ENCODE measurements at regions not wholly inside any gene's neighbourhood (a gene's known extent, or its start where the extent isn't known, plus 50 kb on each side); places are given as distances from the start of the nearest gene placed in this dataset.

DNA sequence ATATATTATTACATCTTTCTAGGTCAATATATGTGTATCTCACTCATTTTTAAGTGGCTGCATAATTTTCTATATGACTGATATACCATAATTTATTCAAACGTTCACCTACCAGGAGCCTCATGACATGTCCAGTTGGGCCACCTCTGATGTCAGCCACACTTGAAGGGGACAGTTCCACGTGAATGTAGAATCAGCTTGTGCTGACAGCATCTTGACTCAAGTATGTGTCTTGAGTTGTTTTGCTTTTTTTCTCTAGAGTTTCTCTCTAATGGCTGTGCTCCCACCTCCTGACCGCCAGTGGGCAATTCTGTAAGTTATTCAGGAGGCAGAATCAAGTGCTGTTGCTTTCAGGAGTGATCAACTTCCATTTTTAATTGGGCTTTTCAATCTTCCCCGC lies 237.9 kb downstream of the NFKBIZ start:
- TF ChIP-seq, protein P1, sequence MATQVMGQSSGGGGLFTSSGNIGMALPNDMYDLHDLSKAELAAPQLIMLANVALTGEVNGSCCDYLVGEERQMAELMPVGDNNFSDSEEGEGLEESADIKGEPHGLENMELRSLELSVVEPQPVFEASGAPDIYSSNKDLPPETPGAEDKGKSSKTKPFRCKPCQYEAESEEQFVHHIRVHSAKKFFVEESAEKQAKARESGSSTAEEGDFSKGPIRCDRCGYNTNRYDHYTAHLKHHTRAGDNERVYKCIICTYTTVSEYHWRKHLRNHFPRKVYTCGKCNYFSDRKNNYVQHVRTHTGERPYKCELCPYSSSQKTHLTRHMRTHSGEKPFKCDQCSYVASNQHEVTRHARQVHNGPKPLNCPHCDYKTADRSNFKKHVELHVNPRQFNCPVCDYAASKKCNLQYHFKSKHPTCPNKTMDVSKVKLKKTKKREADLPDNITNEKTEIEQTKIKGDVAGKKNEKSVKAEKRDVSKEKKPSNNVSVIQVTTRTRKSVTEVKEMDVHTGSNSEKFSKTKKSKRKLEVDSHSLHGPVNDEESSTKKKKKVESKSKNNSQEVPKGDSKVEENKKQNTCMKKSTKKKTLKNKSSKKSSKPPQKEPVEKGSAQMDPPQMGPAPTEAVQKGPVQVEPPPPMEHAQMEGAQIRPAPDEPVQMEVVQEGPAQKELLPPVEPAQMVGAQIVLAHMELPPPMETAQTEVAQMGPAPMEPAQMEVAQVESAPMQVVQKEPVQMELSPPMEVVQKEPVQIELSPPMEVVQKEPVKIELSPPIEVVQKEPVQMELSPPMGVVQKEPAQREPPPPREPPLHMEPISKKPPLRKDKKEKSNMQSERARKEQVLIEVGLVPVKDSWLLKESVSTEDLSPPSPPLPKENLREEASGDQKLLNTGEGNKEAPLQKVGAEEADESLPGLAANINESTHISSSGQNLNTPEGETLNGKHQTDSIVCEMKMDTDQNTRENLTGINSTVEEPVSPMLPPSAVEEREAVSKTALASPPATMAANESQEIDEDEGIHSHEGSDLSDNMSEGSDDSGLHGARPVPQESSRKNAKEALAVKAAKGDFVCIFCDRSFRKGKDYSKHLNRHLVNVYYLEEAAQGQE (IDR thresholded peaks at IDR 0.05; ENCODE audit: insufficient replicate concordance, low read depth): no peak
- TF ChIP-seq GABPA (IDR thresholded peaks at IDR 0.05; ENCODE audit: low read depth): no peak
- TF ChIP-seq SPI1 (IDR thresholded peaks at IDR 0.05; ENCODE audit: borderline replicate concordance, low read depth): no peak
- TF ChIP-seq, protein P2, sequence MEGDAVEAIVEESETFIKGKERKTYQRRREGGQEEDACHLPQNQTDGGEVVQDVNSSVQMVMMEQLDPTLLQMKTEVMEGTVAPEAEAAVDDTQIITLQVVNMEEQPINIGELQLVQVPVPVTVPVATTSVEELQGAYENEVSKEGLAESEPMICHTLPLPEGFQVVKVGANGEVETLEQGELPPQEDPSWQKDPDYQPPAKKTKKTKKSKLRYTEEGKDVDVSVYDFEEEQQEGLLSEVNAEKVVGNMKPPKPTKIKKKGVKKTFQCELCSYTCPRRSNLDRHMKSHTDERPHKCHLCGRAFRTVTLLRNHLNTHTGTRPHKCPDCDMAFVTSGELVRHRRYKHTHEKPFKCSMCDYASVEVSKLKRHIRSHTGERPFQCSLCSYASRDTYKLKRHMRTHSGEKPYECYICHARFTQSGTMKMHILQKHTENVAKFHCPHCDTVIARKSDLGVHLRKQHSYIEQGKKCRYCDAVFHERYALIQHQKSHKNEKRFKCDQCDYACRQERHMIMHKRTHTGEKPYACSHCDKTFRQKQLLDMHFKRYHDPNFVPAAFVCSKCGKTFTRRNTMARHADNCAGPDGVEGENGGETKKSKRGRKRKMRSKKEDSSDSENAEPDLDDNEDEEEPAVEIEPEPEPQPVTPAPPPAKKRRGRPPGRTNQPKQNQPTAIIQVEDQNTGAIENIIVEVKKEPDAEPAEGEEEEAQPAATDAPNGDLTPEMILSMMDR (IDR thresholded peaks at IDR 0.05; ENCODE audit: insufficient read depth, low read length): no peak
- no peak for TF ChIP-seq POLR2AphosphoS5 (IDR thresholded peaks at IDR 0.05; ENCODE audit: low read depth)
- H3K27me3 ChIP-seq (ENCODE audit: insufficient read depth, poor library complexity, severe bottlenecking): no peaks in the 10 kb centered on the region
- no peak overlapping the region for H3K27ac ChIP-seq (replicated peaks)
- no peak overlapping the region for H3K4me3 ChIP-seq (replicated peaks; ENCODE audit: insufficient read depth, low read length)
- DNase-seq (ENCODE audit: low read depth in 1 of 2, low spot score in 1 of 2): no peak

DNA sequence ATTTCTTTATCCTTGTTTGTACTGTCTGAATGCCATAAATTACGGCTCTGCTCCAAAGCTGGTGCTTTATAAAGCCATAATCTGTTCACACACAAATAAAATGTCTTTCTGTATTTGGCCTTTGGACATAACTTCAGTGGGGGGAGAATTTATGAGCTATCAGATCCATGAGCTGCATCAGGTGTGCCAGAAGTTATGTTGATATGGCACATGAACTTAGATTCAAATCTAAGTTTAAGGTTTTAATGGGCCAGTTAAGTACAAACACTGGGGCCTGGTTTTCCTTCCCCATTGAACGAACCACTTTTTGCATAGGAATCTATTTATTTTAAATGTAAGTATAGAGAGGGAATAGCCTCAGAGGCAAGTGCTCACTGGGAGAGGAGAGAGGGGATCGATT lies 239.9 kb downstream of the NFKBIZ start:
- TF ChIP-seq POLR2AphosphoS5 (IDR thresholded peaks at IDR 0.05; ENCODE audit: low read depth): no peak
- TF ChIP-seq, protein P1 (IDR thresholded peaks at IDR 0.05; ENCODE audit: insufficient replicate concordance, low read depth): no peak
- TF ChIP-seq SPI1 (IDR thresholded peaks at IDR 0.05; ENCODE audit: borderline replicate concordance, low read depth): no peak
- TF ChIP-seq, protein P2 (IDR thresholded peaks at IDR 0.05; ENCODE audit: insufficient read depth, low read length): no peak
- no peak for TF ChIP-seq GABPA (IDR thresholded peaks at IDR 0.05; ENCODE audit: low read depth)
- no peaks in the 10 kb centered on the region for H3K27me3 ChIP-seq (ENCODE audit: insufficient read depth, poor library complexity, severe bottlenecking)
- no peak overlapping the region for H3K4me3 ChIP-seq (replicated peaks; ENCODE audit: insufficient read depth, low read length)
- DNase-seq (ENCODE audit: low read depth in 1 of 2, low spot score in 1 of 2): no peak
- H3K27ac ChIP-seq (replicated peaks): no peak overlapping the region

DNA sequence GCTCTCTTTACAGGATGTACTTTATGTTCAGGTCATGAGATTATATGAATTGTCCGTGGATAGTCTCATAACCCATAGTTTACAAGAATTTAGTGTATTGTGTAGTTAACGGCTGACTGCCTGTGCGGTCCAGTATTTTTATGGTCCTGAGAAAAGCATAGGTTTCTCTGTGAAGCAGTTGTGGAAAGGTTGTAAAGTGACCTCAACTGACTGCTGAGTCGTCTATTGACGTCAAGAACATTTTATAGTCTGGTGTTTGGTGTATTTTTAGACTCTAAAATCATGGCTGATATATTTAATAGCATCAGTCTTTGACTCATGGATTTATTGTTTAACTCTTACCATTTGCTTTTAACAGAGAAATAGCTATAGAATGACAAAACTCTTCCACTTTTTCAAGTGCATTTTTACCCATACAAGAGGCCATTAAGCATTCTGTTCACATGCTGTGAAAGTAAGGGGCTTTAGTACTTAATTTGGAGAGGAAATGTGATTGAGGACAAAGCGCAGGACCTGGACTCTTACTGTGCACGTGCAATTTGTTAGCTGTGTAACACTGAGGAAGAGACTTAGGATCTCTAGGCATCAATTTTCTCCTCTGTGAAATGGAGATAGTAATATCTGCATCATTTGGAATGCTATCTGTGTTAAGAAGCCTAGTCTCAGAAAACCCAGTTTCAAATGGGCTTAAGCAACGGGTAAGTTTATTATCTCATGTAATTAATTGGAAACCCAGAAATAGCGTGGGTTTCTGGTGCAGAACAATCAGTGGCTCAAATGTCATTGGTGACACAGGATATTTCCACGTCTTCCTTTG lies 240.8 kb downstream of the NFKBIZ start:
- DNase-seq (ENCODE audit: low read depth in 1 of 2, low spot score in 1 of 2): no peak
- Histone ChIP-seq H3K27me3 (ENCODE audit: insufficient read depth, poor library complexity, severe bottlenecking) (no peaks in the 10 kb centered on the region), H3K27ac (replicated peaks) (no peak overlapping the region), H3K4me3 (replicated peaks; ENCODE audit: insufficient read depth, low read length) (no peak overlapping the region)
- no peak for TF ChIP-seq GABPA (IDR thresholded peaks at IDR 0.05; ENCODE audit: low read depth)
- TF ChIP-seq, protein P1 (IDR thresholded peaks at IDR 0.05; ENCODE audit: insufficient replicate concordance, low read depth): no peak
- TF ChIP-seq POLR2AphosphoS5 (IDR thresholded peaks at IDR 0.05; ENCODE audit: low read depth): no peak
- no peak for TF ChIP-seq SPI1 (IDR thresholded peaks at IDR 0.05; ENCODE audit: borderline replicate concordance, low read depth)
- TF ChIP-seq, protein P2 (IDR thresholded peaks at IDR 0.05; ENCODE audit: insufficient read depth, low read length): no peak

Data from HL-60 (cell line).